HepG2 (cell line): ENCODE measurements at regions not wholly inside any gene's neighbourhood (a gene's known extent, or its start where the extent isn't known, plus 50 kb on each side); places are given as distances from the start of the nearest gene placed in this dataset.

Source experiments
- EHMT2 ChIP-seq: fragments of 200-600 bp; sonication (generic); IDR thresholded peaks from 2 replicates; pipeline ENCODE4 v1.7.0; 2017; ENCODE audit warnings: antibody characterized with exemption, low read depth, low read length, borderline replicate concordance
- KMT2B ChIP-seq: IDR thresholded peaks from 2 replicates; pipeline ENCODE4 v1.6.1; 2016; ENCODE audit warnings: missing genetic modification reagents, missing compliant biosample characterization
- MED13 ChIP-seq: sonication (generic); formaldehyde crosslinking; IDR thresholded peaks from 2 replicates; pipeline ENCODE4 v1.5.0; 2020; ENCODE audit warnings: missing genetic modification reagents
- ZNF281 ChIP-seq: sonication (generic); formaldehyde crosslinking; IDR thresholded peaks from 2 replicates; pipeline ENCODE4 v1.4.0; 2020; ENCODE audit warnings: missing genetic modification reagents, borderline replicate concordance
- ZNF816 ChIP-seq: sonication (generic); formaldehyde crosslinking; IDR thresholded peaks from 2 replicates; pipeline ENCODE4 v1.8.0; 2022; ENCODE audit warnings: missing genetic modification reagents, mild to moderate bottlenecking, borderline replicate concordance
- TF ChIP-seq, protein P1 (sequence below): sonication (generic); formaldehyde crosslinking; IDR thresholded peaks from 2 replicates; pipeline ENCODE4 v1.5.0; 2020; ENCODE audit warnings: mild to moderate bottlenecking, missing genetic modification reagents, moderate library complexity

GRCh38 chr5:28788954-28789353 is 1750.6 kb upstream of the CDH9 start:
- TF ChIP-seq ZNF816 (CRISPR knock-in tag) (no peak), EHMT2 (no peak), MED13 (CRISPR knock-in tag) (no peak), KMT2B (CRISPR knock-in tag) (no peak), ZNF281 (CRISPR knock-in tag) (no peak)
- TF ChIP-seq, protein P1, sequence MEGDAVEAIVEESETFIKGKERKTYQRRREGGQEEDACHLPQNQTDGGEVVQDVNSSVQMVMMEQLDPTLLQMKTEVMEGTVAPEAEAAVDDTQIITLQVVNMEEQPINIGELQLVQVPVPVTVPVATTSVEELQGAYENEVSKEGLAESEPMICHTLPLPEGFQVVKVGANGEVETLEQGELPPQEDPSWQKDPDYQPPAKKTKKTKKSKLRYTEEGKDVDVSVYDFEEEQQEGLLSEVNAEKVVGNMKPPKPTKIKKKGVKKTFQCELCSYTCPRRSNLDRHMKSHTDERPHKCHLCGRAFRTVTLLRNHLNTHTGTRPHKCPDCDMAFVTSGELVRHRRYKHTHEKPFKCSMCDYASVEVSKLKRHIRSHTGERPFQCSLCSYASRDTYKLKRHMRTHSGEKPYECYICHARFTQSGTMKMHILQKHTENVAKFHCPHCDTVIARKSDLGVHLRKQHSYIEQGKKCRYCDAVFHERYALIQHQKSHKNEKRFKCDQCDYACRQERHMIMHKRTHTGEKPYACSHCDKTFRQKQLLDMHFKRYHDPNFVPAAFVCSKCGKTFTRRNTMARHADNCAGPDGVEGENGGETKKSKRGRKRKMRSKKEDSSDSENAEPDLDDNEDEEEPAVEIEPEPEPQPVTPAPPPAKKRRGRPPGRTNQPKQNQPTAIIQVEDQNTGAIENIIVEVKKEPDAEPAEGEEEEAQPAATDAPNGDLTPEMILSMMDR (CRISPR knock-in tag): no peak
